C4-2B (cell line): ENCODE measurements at regions not wholly inside any gene's neighbourhood (a gene's known extent, or its start where the extent isn't known, plus 50 kb on each side); places are given as distances from the start of the nearest gene placed in this dataset.

Experiments
- CTCF ChIP-seq: fragments of 450-650 bp; conservative IDR thresholded peaks from 2 replicates; pipeline ENCODE4 v1.5.1; 2017; ENCODE audit warnings: mild to moderate bottlenecking
- ZFX ChIP-seq: fragments of 450-650 bp; IDR thresholded peaks from 2 replicates; pipeline ENCODE4 v1.6.1; 2017

- TF ChIP-seq CTCF: no peak
- TF ChIP-seq ZFX: no peak
Measured at GRCh38 chr9:118503236-118503635, 799.0 kb downstream of the TLR4 start.
